GM12892 (cell line): ENCODE measurements at regions not wholly inside any gene's neighbourhood (a gene's known extent, or its start where the extent isn't known, plus 50 kb on each side); places are given as distances from the start of the nearest gene placed in this dataset.

Experiments
- POLR2A ChIP-seq: IDR thresholded peaks from 2 replicates; pipeline ENCODE4 v1.6.1; 2011; ENCODE audit warnings: low read depth, low read length, control low read depth
- POLR2AphosphoS5 ChIP-seq: IDR thresholded peaks from 2 replicates; pipeline ENCODE4 v1.6.1; 2011; ENCODE audit warnings: low read depth, low read length, control low read depth
- TAF1 ChIP-seq: IDR thresholded peaks from 2 replicates; pipeline ENCODE4 v1.6.1; 2011; ENCODE audit warnings: low read depth, mild to moderate bottlenecking, control low read depth, low read length, borderline replicate concordance

GRCh38 chr18:37674570-37674969 is 109.0 kb upstream of the CELF4 start:
- TF ChIP-seq POLR2A = no peak
- no peak for TF ChIP-seq TAF1
- TF ChIP-seq POLR2AphosphoS5 = no peak
